Caco-2 (cell line): ENCODE measurements at regions not wholly inside any gene's neighbourhood (a gene's known extent, or its start where the extent isn't known, plus 50 kb on each side); places are given as distances from the start of the nearest gene placed in this dataset.

Experiments
- BruUV-seq: library from RNA; stranded (reverse); fragments of 400-500 nt; replicated peaks from 2 replicates; lab custom pipeline; 2021; lab: Mats Ljungman, UMichigan
- CTCF ChIA-PET: fragments of 300-600 bp; sonication (Branson Sonifier 250); formaldehyde crosslinking; loops from one replicate; lab custom pipeline; 2022; ENCODE audit warnings: antibody characterized with exemption; lab: Charles Lee
- POLR2A ChIA-PET: fragments of 300-600 bp; sonication (Branson Sonifier 250); formaldehyde crosslinking; loops from one replicate; lab custom pipeline; 2022; ENCODE audit warnings: antibody characterized with exemption; lab: Charles Lee
- DNase-seq, 2 experiments: peaks; one replicate each; pipeline versions ENCODE4 v3.0.0 to v3.0.0-alpha.2; 2020 to 2022
- H3K27me3 ChIP-seq: replicated peaks from 2 replicates; pipeline ENCODE4 v1.6.0; 2011; ENCODE audit warnings: low read length; ENCODE audit not compliant: control insufficient read depth, insufficient read depth
- H3K36me3 ChIP-seq: 2 replicates; pipeline ENCODE4 v1.5.1; 2011; ENCODE audit warnings: low read length; ENCODE audit not compliant: control insufficient read depth, insufficient read depth
- H3K4me1 ChIP-seq: fragments of 250-450 bp; sonication (Bioruptor Pico); 2 replicates; pipeline ENCODE4 v1.5.1; 2020; ENCODE audit warnings: mild to moderate bottlenecking
- H3K4me3 ChIP-seq: 2 replicates; pipeline ENCODE4 v1.5.1; 2011; ENCODE audit warnings: low read depth, mild to moderate bottlenecking, control low read depth, low read length
- H3K9me3 ChIP-seq: fragments of 250-450 bp; sonication (Bioruptor Pico); 2 replicates; pipeline ENCODE4 v1.5.1; 2020; ENCODE audit warnings: mild to moderate bottlenecking, moderate library complexity
- H3K27ac Mint-ChIP-seq: one replicate; pipeline ENCODE4 v1.8.0; 2022; ENCODE audit warnings: mixed read lengths; ENCODE audit not compliant: unreplicated experiment
- H3K27me3 Mint-ChIP-seq: one replicate; pipeline ENCODE4 v1.8.0; 2022; ENCODE audit warnings: mixed read lengths; ENCODE audit not compliant: insufficient read depth, unreplicated experiment
- H3K36me3 Mint-ChIP-seq: one replicate; pipeline ENCODE4 v1.8.0; 2022; ENCODE audit warnings: mild to moderate bottlenecking, mixed read lengths; ENCODE audit not compliant: insufficient read depth, unreplicated experiment
- H3K4me1 Mint-ChIP-seq: one replicate; pipeline ENCODE4 v1.8.0; 2022; ENCODE audit warnings: low read depth, mixed read lengths; ENCODE audit not compliant: unreplicated experiment
- H3K4me3 Mint-ChIP-seq: one replicate; pipeline ENCODE4 v1.8.0; 2022; ENCODE audit warnings: mild to moderate bottlenecking, moderate library complexity, mixed read lengths; ENCODE audit not compliant: unreplicated experiment
- H3K9me3 Mint-ChIP-seq: one replicate; pipeline ENCODE4 v1.8.0; 2022; ENCODE audit warnings: mixed read lengths; ENCODE audit not compliant: unreplicated experiment
- CTCF ChIP-seq, 2 experiments: fragments of 200-600 bp in 1 of 2; IDR thresholded peaks; 1 replicate in 1 of 2; 2 replicates in 1 of 2; pipeline versions ENCODE4 v1.5.1 to v1.8.0; 2011 to 2022; ENCODE audit warnings: antibody characterized with exemption in 1 of 2, control low read depth in 1 of 2, inconsistent platforms in 1 of 2, low read depth in 1 of 2, low read length in 1 of 2, mild to moderate bottlenecking in 1 of 2, moderate library complexity in 1 of 2; ENCODE audit not compliant: insufficient read depth in 1 of 2, severe bottlenecking in 1 of 2, unreplicated experiment in 1 of 2
- intact Hi-C: fragments of 100-400 bp; cut with micrococcal nuclease; formaldehyde crosslinking; loops from one replicate; pipeline ENCODE4 v1.10.0; 2022; ENCODE audit not compliant: unreplicated experiment

- H3K27ac Mint-ChIP-seq = no peak overlapping the region
- Histone ChIP-seq H3K4me3 (no peak overlapping the region), H3K4me1 (no peaks in the 10 kb centered on the region), H3K36me3 (no peaks in the 10 kb centered on the region), H3K27me3 (no peaks in the 10 kb centered on the region), H3K9me3 (no peaks in the 10 kb centered on the region)
- POLR2A ChIA-PET = no interaction called here
- intact Hi-C loops = no loop called here
- no peak for DNase-seq
- TF ChIP-seq CTCF (IDR thresholded peaks at IDR 0.05; ENCODE audit: insufficient read depth in 1 of 2, low read depth in 1 of 2, low read length in 1 of 2, severe bottlenecking in 1 of 2, unreplicated experiment in 1 of 2) = no peak
- BruUV-seq = no TSS peak
- H3K36me3 Mint-ChIP-seq = no peaks in the 10 kb centered on the region
- CTCF ChIA-PET = no interaction called here
- H3K4me1 Mint-ChIP-seq = no peaks in the 10 kb centered on the region
- H3K27me3 Mint-ChIP-seq = peaks cover 2% of the 10 kb centered on the region
- H3K4me3 Mint-ChIP-seq = no peak overlapping the region
- no peaks in the 10 kb centered on the region for H3K9me3 Mint-ChIP-seq
These were observed 208.3 kb downstream of the SPATA31D1 start for GRCh38 chr9:82196622-82197441.

- Mint-ChIP-seq H3K27ac (no peak overlapping the region), H3K9me3 (no peaks in the 10 kb centered on the region), H3K4me3 (no peak overlapping the region), H3K4me1 (no peaks in the 10 kb centered on the region), H3K27me3 (peaks cover 7% of the 10 kb centered on the region), H3K36me3 (no peaks in the 10 kb centered on the region)
- Histone ChIP-seq H3K27me3 (no peaks in the 10 kb centered on the region), H3K4me1 (no peaks in the 10 kb centered on the region), H3K36me3 (no peaks in the 10 kb centered on the region), H3K9me3 (no peaks in the 10 kb centered on the region), H3K4me3 (no peak overlapping the region)
- DNase-seq = no peak
- intact Hi-C loops = no loop called here
- ChIA-PET POLR2A (no interaction called here), CTCF (no interaction called here)
- no peak for TF ChIP-seq CTCF (IDR thresholded peaks at IDR 0.05; ENCODE audit: insufficient read depth in 1 of 2, low read depth in 1 of 2, low read length in 1 of 2, severe bottlenecking in 1 of 2, unreplicated experiment in 1 of 2)
- BruUV-seq = no TSS peak
These were observed 212.6 kb downstream of the SPATA31D1 start for GRCh38 chr9:82201196-82201595.

GRCh38 chr9:82202808-82203207 is 214.2 kb downstream of the SPATA31D1 start:
- no peaks in the 10 kb centered on the region for H3K27me3 ChIP-seq
- CTCF ChIA-PET = interaction anchor here (1.4 kb wide), 1 partner anchor 404 kb away, joined by 3 read pairs; no protein-coding TSS in a partner anchor

More at GRCh38 chr9:82202808-82203207, 214.2 kb downstream of the SPATA31D1 start:
- H3K4me1 ChIP-seq = no peaks in the 10 kb centered on the region
- no peaks in the 10 kb centered on the region for H3K36me3 ChIP-seq
- no peak for TF ChIP-seq CTCF (IDR thresholded peaks at IDR 0.05; ENCODE audit: insufficient read depth in 1 of 2, low read depth in 1 of 2, low read length in 1 of 2, severe bottlenecking in 1 of 2, unreplicated experiment in 1 of 2)
- Mint-ChIP-seq H3K27me3 (peaks cover 7% of the 10 kb centered on the region), H3K4me1 (no peaks in the 10 kb centered on the region), H3K4me3 (no peak overlapping the region), H3K36me3 (no peaks in the 10 kb centered on the region), H3K9me3 (no peaks in the 10 kb centered on the region), H3K27ac (no peak overlapping the region)
- H3K4me3 ChIP-seq = no peak overlapping the region
- no peaks in the 10 kb centered on the region for H3K9me3 ChIP-seq
- POLR2A ChIA-PET = no interaction called here
- no peak for DNase-seq
- no TSS peak for BruUV-seq
- intact Hi-C loops = no loop called here
